DOHH2 (cell line): ENCODE measurements at regions not wholly inside any gene's neighbourhood (a gene's known extent, or its start where the extent isn't known, plus 50 kb on each side); places are given as distances from the start of the nearest gene placed in this dataset.
"Not testable (repeated sequence)": the region's sequence is repeated elsewhere in the genome, so short reads cannot be mapped to it uniquely, and the experiment has no call there.

ENCODE experiments used
- H3F3A ChIP-seq: fragments of 200-600 bp; sonication (generic), shearing (Covaris generic); 2 replicates; pipeline ENCODE4 v1.6.0; 2016; ENCODE audit warnings: antibody characterized with exemption, mild to moderate bottlenecking; ENCODE audit not compliant: control insufficient read depth, insufficient read depth
- H3K27ac ChIP-seq: fragments of 200-600 bp; sonication (generic); 2 replicates; pipeline ENCODE4 v1.5.1; 2014; ENCODE audit warnings: low read depth, mild to moderate bottlenecking, low read length, moderate library complexity
- H3K27me3 ChIP-seq: fragments of 200-600 bp; sonication (generic); 2 replicates; pipeline ENCODE4 v1.6.1; 2014; ENCODE audit warnings: mild to moderate bottlenecking, low read length, mixed read lengths; ENCODE audit not compliant: control insufficient read depth
- H3K36me3 ChIP-seq: fragments of 200-600 bp; sonication (generic); 2 replicates; pipeline ENCODE4 v1.6.1; 2014; ENCODE audit warnings: mild to moderate bottlenecking, low read length, moderate library complexity, mixed read lengths; ENCODE audit not compliant: control insufficient read depth
- H3K4me1 ChIP-seq: fragments of 200-600 bp; sonication (generic); 2 replicates; pipeline ENCODE4 v1.6.1; 2014; ENCODE audit warnings: mild to moderate bottlenecking, low read length, mixed read lengths; ENCODE audit not compliant: control insufficient read depth
- H3K4me2 ChIP-seq: fragments of 200-600 bp; sonication (generic); 2 replicates; pipeline ENCODE4 v1.6.0; 2014; ENCODE audit warnings: mild to moderate bottlenecking, low read length, moderate library complexity
- H3K4me3 ChIP-seq: fragments of 200-600 bp; sonication (generic); 2 replicates; pipeline ENCODE4 v1.5.1; 2014; ENCODE audit warnings: mild to moderate bottlenecking, low read length, mixed read lengths
- H3K79me2 ChIP-seq: fragments of 200-600 bp; sonication (generic); 2 replicates; pipeline ENCODE4 v1.6.1; 2014; ENCODE audit warnings: mild to moderate bottlenecking, low read length, mixed read lengths; ENCODE audit not compliant: control insufficient read depth
- H3K9me2 ChIP-seq: fragments of 200-600 bp; sonication (generic); replicated peaks from 2 replicates; pipeline ENCODE4 v1.6.1; 2014; ENCODE audit warnings: mild to moderate bottlenecking, low read length, mixed read lengths; ENCODE audit not compliant: control insufficient read depth
- H3K9me3 ChIP-seq: fragments of 200-600 bp; sonication (generic); 2 replicates; pipeline ENCODE4 v1.6.1; 2014; ENCODE audit warnings: antibody characterized with exemption, low read length, mixed read lengths; ENCODE audit not compliant: control insufficient read depth, insufficient read depth
- H4K20me1 ChIP-seq: fragments of 200-600 bp; sonication (generic); 2 replicates; pipeline ENCODE4 v1.6.0; 2014; ENCODE audit warnings: low read depth, mild to moderate bottlenecking, antibody characterized with exemption, low read length, moderate library complexity; ENCODE audit not compliant: control insufficient read depth, insufficient read depth
- EZH2phosphoT487 ChIP-seq: fragments of 200-600 bp; sonication (generic); IDR thresholded peaks from 2 replicates; pipeline ENCODE4 v1.6.1; 2017; ENCODE audit warnings: borderline replicate concordance, mild to moderate bottlenecking, antibody characterized with exemption, low read length, moderate library complexity, mixed read lengths
- TF ChIP-seq, protein P1 (sequence below): fragments of 200-600 bp; sonication (generic); IDR thresholded peaks from one replicate; pipeline ENCODE4 v1.5.1; 2014; ENCODE audit warnings: antibody characterized with exemption, mild to moderate bottlenecking, low read depth, low read length; ENCODE audit not compliant: poor library complexity, severe bottlenecking

DNA sequence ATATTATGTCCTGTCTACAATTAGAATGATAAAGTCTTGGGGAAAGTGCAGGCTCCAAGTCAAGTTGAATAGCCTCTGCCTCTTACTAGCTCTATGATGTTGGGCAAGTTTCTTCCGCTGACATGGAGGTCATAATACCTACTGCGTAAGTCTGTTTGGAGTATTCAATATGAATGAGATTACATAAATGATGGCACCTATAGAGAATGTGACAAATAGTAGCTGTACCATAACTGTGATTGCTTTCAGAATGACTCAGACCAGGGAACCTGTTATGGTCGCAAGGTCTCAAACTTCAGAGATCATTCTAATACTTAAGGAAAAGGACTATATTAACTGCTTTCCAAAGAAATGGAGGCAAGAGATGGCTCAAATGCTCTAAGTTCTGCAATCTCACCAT, 94.0 kb upstream of the ABCA1 start:
- Histone ChIP-seq H4K20me1 (no peaks in the 10 kb centered on the region), H3K4me1 (no peaks in the 10 kb centered on the region), H3F3A (no peaks in the 10 kb centered on the region), H3K4me2 (no peak overlapping the region), H3K9me3 (no peaks in the 10 kb centered on the region), H3K27ac (no peak overlapping the region), H3K27me3 (peaks cover 9% of the 10 kb centered on the region), H3K4me3 (no peak overlapping the region), H3K9me2 (no peaks in the 10 kb centered on the region), H3K36me3 (no peaks in the 10 kb centered on the region), H3K79me2 (no peaks in the 10 kb centered on the region)
- TF ChIP-seq, protein P1, sequence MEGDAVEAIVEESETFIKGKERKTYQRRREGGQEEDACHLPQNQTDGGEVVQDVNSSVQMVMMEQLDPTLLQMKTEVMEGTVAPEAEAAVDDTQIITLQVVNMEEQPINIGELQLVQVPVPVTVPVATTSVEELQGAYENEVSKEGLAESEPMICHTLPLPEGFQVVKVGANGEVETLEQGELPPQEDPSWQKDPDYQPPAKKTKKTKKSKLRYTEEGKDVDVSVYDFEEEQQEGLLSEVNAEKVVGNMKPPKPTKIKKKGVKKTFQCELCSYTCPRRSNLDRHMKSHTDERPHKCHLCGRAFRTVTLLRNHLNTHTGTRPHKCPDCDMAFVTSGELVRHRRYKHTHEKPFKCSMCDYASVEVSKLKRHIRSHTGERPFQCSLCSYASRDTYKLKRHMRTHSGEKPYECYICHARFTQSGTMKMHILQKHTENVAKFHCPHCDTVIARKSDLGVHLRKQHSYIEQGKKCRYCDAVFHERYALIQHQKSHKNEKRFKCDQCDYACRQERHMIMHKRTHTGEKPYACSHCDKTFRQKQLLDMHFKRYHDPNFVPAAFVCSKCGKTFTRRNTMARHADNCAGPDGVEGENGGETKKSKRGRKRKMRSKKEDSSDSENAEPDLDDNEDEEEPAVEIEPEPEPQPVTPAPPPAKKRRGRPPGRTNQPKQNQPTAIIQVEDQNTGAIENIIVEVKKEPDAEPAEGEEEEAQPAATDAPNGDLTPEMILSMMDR = no peak
- TF ChIP-seq EZH2phosphoT487 = no peak

DNA sequence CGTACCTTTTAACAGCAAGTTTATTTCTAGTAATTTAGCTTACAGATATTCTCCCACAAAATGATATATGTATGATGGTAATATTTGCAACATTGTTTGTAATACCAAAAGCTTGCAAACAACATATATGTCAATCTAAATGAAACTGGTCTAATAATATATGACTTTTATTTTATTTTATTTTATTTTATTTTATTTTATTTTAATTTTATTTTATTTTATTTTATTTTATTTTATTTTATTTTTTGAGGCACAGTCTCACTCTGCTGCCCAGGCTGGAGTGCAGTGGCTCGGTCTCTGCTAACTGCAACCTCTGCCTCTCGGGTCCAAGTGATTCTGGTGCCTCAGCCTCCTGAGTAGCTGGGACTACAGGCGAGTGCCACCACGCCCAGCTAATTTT, 94.6 kb upstream of the ABCA1 start:
- H3F3A ChIP-seq, H3K4me3 ChIP-seq, H3K4me2 ChIP-seq: not testable (repeated sequence)

DNA sequence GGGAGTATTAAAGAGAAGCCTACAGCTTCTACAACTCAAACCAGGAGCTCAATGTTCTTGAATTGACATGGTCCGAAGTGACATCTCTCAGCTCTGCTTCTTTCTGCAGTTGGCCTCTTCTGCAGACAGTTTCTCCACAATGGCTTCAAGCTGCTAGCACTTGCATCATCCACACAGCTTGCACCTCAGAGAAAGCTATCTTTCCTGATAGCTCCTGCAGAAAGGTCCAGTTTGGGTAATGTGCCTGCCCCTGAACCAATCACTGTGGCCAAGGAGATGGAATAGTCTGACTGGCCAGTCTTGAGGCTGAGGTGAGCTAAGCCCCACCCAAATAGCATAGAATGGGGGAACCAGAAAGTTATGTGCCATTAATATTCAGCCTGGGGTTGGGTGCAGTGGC, 95.8 kb upstream of the ABCA1 start:
- Histone ChIP-seq H3K27ac (no peak overlapping the region), H3K4me1 (no peaks in the 10 kb centered on the region), H3F3A (no peaks in the 10 kb centered on the region), H3K4me2 (no peak overlapping the region), H4K20me1 (no peaks in the 10 kb centered on the region), H3K36me3 (no peaks in the 10 kb centered on the region), H3K9me2 (no peaks in the 10 kb centered on the region), H3K9me3 (no peaks in the 10 kb centered on the region), H3K27me3 (peaks cover 12% of the 10 kb centered on the region), H3K79me2 (no peaks in the 10 kb centered on the region), H3K4me3 (no peak overlapping the region)
- TF ChIP-seq EZH2phosphoT487 = no peak
- TF ChIP-seq, protein P1 = no peak

More for the DNA sequence above, 94.6 kb upstream of the ABCA1 start:
- not testable (repeated sequence) for H3K9me2 ChIP-seq, H3K27me3 ChIP-seq, H3K79me2 ChIP-seq, H4K20me1 ChIP-seq, H3K9me3 ChIP-seq, H3K27ac ChIP-seq, H3K4me1 ChIP-seq, H3K36me3 ChIP-seq

DNA sequence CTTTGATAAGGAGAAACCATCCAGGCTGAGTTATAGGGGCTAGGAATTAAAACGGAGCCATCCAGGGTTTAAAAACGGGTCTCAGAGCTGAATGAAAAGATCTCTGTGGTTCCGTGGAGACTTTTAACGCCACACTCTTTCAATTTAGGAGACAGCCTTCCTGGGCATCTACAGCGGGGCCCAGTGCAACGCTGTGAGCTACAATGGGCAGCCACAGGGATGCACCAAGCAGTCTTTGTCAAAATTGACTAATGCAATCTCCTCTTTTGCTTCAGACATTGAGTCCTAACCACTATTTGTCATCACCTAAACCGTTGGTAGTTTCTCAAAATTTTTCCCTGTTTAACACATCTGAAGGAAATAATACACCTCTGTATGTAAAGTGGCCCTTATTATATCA, 96.6 kb upstream of the ABCA1 start:
- Histone ChIP-seq H3K4me2 (no peak overlapping the region), H3K9me2 (no peaks in the 10 kb centered on the region), H3K27me3 (peaks cover 12% of the 10 kb centered on the region), H4K20me1 (no peaks in the 10 kb centered on the region), H3K4me3 (no peak overlapping the region), H3K79me2 (no peaks in the 10 kb centered on the region), H3K36me3 (no peaks in the 10 kb centered on the region), H3K4me1 (no peaks in the 10 kb centered on the region), H3F3A (no peaks in the 10 kb centered on the region), H3K27ac (no peak overlapping the region), H3K9me3 (no peaks in the 10 kb centered on the region)
- TF ChIP-seq, protein P1 = no peak
- TF ChIP-seq EZH2phosphoT487 = no peak
